GM18520 (cell line): ENCODE measurements at regions not wholly inside any gene's neighbourhood (a gene's known extent, or its start where the extent isn't known, plus 50 kb on each side); places are given as distances from the start of the nearest gene placed in this dataset.
"Not testable (repeated sequence)": the region's sequence is repeated elsewhere in the genome, so short reads cannot be mapped to it uniquely, and the experiment has no call there.

ENCODE experiments used
- ATAC-seq: cut with Tn5 transposase; IDR thresholded peaks from one replicate; pipeline ENCODE4 v1.9.1; 2021; ENCODE audit not compliant: unreplicated experiment

DNA sequence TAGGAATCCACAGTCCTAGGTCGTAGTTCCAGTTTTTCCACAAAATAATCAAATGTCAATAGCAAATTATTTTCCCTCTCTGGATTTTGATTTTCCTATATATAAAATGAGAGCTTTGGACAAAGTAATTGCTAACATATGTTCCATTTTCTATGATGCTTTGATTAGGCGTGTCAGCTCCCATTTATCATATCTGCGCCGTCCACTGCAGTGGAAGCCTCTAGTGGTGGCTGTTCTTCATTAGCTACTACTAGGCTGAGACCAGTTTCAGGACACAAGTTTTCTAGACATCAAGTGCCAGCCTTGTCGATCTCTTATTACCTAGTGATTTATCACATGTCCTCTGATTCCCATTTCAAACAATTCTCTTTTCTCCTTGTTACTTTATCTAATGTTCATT lies 271.5 kb downstream of the TUSC7 start:
- no peak for ATAC-seq

DNA sequence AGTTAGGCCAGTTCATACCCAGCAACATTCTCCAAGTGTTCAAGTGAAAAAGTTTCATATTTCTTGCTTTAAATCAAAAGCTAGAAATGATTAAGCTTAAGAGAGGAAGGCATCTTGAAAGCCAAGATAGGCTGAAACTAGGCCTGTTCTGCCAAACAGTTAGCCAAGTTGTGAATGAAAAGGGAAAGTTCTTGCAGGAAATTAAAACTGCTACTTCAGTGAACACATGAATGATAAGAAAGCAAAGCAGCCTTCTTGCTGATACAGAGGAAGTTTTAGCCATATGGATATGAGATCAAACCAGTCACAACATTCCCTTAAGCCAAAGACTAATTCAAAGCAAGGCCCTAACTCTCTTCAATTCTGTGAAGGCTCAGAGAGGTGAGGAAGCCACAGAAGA lies 274.7 kb downstream of the TUSC7 start:
- ATAC-seq, result no peak

DNA sequence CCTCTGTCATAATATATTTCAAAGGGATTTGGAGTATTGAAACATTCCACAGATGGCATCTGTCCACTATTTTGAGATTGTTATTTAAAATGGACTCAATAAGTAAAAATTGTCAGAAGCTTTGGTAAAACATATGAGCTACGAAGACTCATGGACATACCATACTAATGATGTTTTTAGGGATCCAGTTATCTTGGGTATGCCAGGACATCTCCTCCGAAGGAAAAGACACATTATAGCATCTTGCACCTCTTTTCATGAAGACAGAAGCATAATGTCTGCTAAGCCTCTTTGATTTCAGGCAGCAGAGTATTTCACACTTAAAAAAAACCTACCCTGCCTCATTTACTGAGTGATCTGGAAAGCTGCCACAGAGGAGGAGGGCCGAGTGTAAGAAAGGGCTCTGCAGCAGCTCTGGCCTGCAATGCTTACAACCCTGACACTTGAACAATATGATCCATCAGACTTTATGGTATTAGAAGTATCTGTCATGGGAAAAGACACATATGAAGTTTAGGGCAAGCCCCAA lies 284.8 kb downstream of the TUSC7 start:
- ATAC-seq, result no peak

DNA sequence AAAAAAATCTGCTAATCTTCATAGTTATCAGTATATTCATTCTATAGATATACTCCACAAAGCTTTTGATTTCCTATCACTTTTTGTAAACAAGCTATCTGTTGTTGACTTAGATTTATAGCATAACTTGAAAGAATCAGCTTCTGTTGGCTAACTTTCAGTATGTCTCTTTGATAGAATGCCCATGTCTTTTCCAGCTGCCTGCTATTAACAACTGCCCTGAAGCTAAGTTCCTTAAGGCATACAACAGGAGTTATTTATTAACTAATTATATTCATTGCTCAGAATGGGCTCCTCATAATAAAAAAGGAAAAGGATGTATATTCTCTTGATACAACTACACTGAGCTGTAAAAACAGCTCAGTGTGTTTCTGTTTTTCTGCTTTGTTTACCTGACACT lies 293.9 kb downstream of the TUSC7 start:
- ATAC-seq, result no peak

DNA sequence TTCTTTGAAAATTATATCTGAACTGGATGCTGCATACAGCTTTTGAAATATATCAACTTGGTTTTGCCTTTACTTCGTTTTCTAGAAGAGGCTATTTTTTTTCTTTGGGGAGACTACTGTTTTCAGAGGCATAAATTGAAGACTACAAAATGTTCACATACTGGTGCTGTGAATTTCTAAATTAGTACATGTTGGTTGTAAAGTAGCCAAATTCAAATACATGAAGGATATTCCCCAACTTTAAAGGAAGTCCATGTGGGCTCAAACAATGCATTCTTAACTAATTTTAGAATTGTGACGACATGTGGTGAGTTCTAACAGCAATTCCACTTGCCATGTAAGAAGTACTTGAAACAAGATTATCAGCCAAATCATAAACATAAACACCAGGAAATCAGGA lies 295.7 kb downstream of the TUSC7 start:
- no peak for ATAC-seq

DNA sequence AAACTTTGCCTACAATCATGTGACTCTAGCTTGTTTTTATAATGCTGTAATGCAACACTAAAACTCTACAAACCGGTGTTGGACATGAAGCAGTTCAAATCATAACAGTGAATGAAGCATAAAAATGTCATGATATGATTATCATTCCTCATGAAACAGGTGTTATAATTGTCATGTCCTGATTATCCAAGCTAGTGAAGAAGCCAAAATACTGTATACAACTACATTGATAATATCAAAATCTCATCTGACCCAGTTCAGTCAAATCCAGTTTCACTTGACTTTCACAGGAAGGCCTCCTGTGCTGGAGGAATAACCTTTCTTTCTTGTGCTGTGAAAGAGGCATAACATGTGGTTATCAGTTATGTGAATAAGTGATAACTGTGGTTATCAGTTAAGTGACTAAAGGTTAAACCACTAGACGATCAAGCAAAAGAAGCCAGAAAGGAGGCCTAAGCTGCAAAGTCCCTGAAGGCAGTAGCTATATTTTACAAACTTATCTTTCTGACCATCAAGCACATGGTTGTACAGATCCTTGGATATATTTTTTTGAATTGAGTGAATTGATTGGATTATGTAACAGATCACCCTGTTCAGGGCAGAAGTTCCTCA lies 296.4 kb downstream of the TUSC7 start:
- peak; percentile 46 for ATAC-seq

DNA sequence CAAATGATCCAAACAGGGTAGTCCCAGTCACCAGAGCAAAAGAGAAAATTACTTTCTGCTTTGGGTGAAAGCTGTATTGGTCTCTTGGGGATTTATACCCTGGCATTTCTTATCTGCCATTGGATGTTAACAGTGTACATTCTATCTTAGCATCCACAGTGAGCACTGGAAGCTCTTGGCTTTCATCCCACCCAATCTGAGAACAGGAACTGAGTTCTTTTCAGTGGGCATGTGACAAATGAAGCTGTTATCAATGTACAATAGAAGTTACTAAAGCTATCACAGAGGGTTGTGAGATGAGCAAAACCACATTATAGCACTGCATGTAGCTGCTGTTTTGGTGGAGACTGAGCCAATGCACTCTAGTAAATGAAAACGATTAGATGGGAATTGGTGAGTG lies 300.7 kb downstream of the TUSC7 start:
- no peak for ATAC-seq

DNA sequence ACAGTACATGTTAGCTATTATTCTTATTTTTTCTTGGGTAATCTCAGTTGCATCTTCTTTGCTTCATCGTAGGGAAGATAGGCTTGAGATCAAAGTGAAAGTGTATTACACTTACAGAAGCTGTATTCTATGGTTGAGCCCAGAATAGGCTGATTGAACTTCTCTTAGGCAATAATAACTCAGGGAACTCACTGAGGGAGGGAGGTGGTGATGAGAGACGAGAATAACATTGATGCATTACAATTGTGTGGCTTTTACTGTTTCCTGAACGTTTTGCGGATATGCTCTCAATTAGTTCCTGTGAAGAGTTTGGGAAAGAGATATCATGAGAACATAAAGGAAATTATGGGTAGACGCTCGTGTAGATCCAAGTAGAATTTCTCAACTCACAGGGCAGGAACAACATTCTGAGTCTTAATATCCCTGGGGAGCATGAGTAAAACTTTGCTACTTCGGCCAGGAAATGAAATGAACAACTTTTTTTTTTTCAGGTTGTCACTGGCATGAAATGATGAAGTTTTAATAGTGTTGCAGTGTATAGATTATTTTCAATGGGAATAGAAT lies 302.2 kb downstream of the TUSC7 start:
- no peak for ATAC-seq

DNA sequence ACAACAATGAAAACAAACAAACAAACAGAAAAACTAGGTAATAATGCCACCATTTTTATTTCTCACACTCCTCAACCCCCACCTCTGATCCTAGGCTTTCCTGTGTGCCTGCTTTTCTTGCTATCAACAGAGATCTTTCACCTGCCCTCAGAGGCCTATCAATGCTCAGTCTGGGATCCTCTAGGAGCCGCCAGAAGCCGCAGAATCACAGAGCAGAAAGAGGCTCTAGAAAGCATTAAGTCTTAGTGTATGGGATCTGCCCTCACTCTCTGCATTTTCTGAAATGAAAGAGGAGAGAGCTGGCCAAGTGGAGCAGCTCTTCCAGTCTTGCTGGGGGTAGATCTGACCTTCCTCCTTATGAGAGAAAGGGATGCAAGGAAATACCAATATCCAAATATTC lies 306.8 kb downstream of the TUSC7 start:
- ATAC-seq, result no peak

DNA sequence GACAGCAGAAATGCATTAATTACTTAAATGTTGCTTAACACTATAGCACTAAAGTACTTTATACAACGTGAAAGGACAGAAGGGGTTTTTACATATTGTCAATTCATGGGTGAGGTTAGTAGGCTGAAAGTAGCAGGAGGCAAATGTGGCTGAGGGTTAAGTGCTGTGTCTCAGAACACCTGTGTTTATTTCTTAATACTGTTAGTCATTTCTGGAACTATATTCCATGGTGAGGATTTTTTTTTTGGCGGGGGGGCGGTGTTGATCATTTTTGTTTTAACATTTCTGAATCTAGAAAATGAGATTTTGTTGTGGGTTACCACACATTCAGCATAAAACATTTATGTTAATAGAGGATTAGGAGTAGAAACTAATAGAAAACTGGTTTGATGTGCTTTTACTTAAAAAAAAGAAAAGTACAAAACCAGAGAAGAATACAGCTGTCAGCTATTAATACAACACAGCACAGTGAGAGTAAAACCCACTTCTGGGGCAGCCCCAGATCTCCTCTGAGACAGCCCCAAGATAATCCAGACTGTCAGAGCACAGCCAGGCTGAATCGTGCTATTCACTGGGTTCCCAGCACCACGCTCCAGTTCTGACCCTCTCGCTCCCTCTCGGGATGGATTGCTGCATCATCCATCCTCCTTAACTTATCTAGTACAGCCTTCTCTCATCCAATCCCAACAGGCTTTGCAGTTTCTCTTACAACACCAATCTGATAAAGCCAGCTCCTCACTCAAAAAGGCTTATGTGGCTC lies 307.7 kb downstream of the TUSC7 start:
- peak; percentile 71 for ATAC-seq

DNA sequence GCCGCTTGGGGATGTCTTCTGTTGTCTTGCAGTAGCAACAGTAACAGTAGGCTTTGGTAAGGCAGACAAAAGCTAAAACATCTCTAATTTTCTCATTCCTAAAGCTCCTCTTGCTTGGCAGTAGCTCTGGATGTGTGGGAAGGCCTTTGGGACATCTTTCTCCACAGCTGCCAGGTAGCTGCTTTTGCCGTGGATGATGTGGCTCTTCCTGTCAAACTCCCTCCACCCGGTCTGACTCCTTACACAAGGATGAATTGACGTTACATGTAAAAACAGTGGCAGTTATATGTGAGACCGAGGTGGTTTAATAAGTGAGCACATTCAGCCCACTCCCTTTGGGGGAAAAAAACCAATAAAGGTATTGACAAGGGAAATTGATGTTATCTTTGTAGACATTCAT lies 309.1 kb downstream of the TUSC7 start:
- ATAC-seq, result no peak

DNA sequence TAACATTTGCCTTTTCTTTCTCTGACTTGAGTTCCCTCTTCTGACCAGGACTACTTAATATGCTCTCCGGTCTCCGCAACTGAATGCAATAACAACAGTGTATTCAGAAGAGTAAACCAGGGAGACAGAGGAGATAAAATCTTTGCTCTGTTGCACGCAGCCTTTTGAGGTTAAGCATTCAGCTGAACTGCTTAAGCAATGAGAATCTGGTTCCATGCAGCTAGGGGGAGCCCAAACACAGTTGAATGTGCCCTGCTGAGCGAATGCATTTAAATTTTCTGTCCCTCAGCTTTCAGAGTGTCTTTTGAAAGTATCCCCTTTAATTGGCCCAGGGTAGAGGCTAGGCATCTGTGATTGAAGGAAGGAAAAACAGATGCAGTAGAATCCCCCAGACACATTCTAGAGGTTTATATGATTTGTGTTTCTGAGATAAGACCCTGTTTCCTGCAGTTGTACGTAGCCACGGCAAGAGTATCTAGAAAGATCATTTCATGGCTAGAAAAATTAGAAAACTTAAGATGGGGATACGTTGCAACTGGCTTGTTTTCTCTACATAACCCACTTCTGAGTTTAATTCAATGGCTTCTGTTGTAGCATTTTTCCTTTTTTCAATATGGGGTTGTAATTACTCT lies 309.6 kb downstream of the TUSC7 start:
- peak; percentile 36 for ATAC-seq

DNA sequence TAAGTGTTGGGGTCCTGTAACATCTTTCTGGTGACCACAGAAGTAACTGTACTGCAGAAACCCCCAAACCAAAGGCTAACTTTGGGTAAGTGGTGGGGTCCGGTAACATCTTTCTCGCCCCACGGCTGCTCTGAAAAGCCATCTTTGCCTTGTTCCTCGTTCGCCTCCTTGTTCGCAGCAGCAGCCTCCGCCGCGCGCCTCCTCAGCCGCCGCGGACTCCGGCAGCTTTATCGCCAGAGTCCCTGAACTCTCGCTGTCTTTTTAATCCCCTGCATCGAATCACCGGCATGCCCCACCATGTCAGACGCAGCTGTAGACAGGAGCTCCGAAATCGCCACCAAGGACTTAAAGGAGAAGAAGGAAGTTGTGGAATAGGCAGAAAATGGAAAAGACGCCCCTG lies 316.8 kb downstream of the TUSC7 start:
- ATAC-seq, result no peak

DNA sequence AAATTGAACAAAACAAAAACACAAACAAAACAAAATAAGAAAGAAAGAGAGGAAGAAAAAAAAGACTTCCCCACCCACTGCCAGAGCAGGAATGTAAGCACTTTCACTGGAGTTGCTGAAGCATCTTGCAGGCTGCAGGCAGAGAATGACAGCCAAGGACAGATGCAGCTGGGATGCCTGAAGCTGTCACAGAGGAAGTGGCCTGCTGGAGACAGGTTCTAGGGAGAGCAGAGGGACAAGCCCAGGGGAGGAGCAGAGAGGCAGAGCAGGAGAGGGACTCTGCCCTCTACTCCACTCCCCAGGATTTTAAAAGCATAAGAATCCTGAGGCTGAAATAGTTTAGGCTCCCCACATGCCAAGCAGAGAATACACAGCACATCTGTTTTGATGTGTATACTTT lies 326.2 kb downstream of the TUSC7 start:
- no peak for ATAC-seq

DNA sequence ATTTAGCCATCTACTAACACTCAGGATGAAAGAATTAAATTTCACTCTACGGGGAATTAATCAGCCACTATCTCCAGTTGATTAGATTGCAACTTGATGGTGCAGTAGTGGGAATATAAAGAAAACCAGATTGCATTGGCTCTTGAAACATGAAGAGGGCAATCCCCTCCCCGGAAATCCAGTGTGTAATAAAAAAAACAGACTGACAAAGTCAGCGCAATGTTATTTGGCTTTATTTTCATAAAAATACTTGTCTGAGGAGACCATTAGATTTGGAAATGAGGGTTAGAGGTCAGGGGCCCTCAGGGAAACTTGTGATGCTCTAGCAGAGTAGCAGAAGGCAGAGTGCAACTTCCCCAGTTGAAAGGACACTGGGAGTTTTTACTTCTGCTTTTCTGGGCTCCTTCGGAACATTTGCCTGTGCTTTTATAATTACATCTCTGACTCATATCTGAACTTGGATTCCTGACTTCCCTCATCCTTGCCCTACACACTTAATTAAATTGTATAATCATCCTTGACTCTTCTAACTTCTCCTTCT lies 326.8 kb downstream of the TUSC7 start:
- no peak for ATAC-seq

DNA sequence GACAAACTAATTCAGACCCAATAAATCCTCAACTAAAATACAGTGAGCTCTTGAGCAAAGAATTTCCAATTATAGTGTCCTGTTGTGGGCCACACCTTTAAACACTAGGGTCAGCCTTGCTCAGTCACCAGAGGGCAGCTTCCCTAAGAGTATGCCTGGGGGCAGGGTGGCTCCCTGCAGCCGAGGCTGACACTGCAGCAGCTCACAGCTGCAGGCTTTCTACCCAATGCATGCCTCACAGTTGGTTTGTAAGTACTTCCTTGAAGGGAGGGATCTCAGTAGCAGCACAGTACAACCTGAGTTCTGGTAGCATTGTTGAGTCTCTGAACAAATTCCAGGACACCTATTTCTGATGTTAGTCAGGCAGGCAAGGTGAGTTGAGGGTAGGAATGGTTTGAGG lies 335.6 kb downstream of the TUSC7 start:
- ATAC-seq, result no peak

DNA sequence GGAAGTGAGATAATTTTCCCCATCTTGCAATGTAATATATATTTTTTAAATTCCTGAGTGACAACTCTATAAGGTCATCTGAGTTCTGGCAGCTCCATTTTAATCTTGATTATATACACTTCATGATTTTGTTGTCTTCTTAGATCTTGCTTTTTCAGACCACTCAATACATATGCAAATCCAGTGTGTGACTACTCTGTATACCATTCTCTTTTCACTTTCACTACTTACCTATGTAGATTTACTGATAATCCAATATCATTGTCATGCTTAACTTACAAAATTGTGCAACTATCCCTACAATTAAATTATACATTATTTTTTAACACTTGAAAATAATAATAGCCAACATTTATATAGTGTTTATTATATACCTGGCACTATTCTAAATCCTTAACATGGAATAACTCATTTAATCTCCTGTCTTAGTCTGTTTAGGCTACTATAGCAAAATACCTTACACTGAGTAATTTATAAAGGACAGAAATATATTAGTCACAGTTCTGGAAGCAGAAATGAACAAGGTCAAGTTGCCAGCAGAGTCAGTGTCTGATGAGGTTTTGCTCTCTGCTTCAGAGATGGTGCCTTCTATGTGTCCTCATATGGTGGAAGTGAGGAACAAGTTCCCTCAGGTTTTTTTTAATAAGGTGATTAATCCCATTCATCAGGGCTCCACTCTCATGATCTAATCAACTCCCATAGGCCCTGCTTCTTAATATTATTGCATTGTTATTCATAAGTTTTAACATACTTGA lies 338.5 kb downstream of the TUSC7 start:
- no peak for ATAC-seq

DNA sequence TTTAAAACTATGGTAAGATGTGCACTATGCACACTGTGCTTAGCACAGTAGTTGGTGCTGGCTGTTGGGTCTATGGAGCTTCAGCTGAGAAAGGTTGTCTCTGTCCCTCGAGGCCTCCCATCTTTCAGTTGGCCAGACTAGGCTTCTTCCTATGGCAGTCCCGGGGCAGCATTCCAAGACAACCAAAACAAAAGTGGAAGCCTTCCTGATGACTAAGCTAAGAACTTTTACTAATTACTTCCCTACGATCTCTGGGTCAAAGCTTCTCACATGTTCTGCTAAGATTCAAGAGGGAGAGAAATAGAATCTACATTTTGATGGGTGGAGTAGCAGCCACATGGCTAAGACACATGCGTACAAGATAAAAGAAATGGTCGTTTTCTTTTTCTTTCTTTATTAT lies 342.8 kb downstream of the TUSC7 start:
- no peak for ATAC-seq

DNA sequence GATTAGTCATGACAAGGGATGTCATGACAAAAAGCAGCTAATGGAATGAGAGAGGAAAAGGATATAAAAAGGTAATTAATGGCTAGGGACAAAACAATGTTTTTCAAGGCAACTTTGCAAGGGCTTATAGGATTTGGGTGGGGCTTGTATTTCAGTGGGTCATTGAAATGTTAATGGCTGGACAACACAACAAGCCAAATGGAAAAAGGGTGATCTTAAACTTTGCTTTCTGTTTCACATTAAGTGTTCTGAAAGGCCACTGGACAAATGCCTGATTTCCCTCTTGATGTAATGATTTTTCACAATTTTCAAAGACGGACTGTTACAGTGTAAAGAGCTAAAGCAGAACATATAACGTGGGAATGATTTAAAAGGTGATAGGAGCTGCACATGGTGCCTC lies 345.0 kb downstream of the TUSC7 start:
- ATAC-seq, result no peak

DNA sequence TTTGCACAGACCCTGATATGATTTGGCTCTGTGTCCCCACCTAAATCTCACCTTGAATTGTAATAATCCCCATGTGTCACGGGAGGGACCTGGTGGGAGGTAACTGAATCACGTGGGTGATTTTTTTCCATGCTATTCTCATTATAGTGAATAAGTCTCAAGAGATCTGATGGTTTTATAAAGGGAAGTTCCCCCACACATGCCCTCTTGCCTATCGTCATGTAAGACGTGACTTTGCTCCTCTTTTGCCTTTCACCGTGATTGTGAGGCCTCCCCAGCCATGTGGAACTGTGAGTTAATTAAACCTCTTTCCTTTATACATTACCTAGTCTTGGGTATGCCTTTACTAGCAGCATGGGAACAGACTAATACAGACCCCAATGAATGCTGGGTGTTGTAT lies 347.4 kb downstream of the TUSC7 start:
- not testable (repeated sequence) for ATAC-seq
